ENCODE measurements at regions not wholly inside any gene's neighbourhood (a gene's known extent, or its start where the extent isn't known, plus 50 kb on each side); places are given as distances from the start of the nearest gene placed in this dataset.

- no peak for DNase-seq
Observed at GRCh38 chr9:38118862-38119438, 49.9 kb upstream of the SHB start.

Measured in COR-L47 (cell line).